Esophagus squamous epithelium (tissue), 5 donors: ENCODE measurements at regions not wholly inside any gene's neighbourhood (a gene's known extent, or its start where the extent isn't known, plus 50 kb on each side); places are given as distances from the start of the nearest gene placed in this dataset.
"Not testable (repeated sequence)": the region's sequence is repeated elsewhere in the genome, so short reads cannot be mapped to it uniquely, and the experiment has no call there.

ENCODE experiments used
- DNase-seq: peaks from one replicate; lab custom pipeline; 2025; lab: John Stamatoyannopoulos, UW
- H3K27ac ChIP-seq, 4 donors: fragments of 200-600 bp; sonication (generic); one replicate each; pipeline ENCODE4 v1.5.1; 2016 to 2019; ENCODE audit warnings: mild to moderate bottlenecking in 1 of 4
- H3K27me3 ChIP-seq, 4 donors: fragments of 200-600 bp; sonication (generic); 1 replicate in 3 of 4; 2 replicates in 1 of 4; pipeline versions ENCODE4 v1.5.1 to v1.6.0; 2017 to 2021; ENCODE audit warnings: antibody characterized with exemption in 1 of 4
- H3K36me3 ChIP-seq, 3 donors: fragments of 200-600 bp; sonication (generic); one replicate each; pipeline ENCODE4 v1.5.1; 2016 to 2019
- H3K4me1 ChIP-seq, 3 donors: fragments of 200-600 bp; sonication (generic); one replicate each; pipeline ENCODE4 v1.5.1; 2017 to 2019
- H3K4me3 ChIP-seq, 4 donors: fragments of 200-600 bp; sonication (generic); 1 replicate in 3 of 4; 2 replicates in 1 of 4; pipeline ENCODE4 v1.5.1; 2016 to 2019; ENCODE audit warnings: mild to moderate bottlenecking in 2 of 4, moderate library complexity in 1 of 4
- H3K9me3 ChIP-seq, 3 donors: fragments of 200-600 bp; sonication (generic); one replicate each; pipeline ENCODE4 v1.5.1; 2016 to 2019
- CTCF ChIP-seq, 6 experiments: fragments of 450-650 bp in 4 of 6; fragments of 200-600 bp in 2 of 6; sonication (generic) in 2 of 6; IDR thresholded peaks; one replicate each; pipeline ENCODE4 v1.5.1; 2016 to 2019; ENCODE audit warnings: antibody characterized with exemption in 6 of 6, mild to moderate bottlenecking in 4 of 6, moderate library complexity in 4 of 6
- POLR2A ChIP-seq, 4 donors: fragments of 450-650 bp; IDR thresholded peaks; one replicate each; pipeline ENCODE4 v1.6.1; 2017; ENCODE audit warnings: antibody characterized with exemption in 4 of 4, mild to moderate bottlenecking in 4 of 4, moderate library complexity in 3 of 4
- WGBS, 2 donors: methylation state at CpG; one replicate each; pipeline ENCODE4 v1.1.5; 2018; 5-methylcytosine and 5-hydroxymethylcytosine counted together
- intact Hi-C: fragments of 100-400 bp; cut with DNase I; formaldehyde crosslinking; loops from one replicate; pipeline ENCODE4 v1.15.0; 2022
- donor health status: DM: yes; HTN: yes; CAD: no.

- TF ChIP-seq POLR2A (IDR thresholded peaks at IDR 0.05) (no peak), CTCF (IDR thresholded peaks at IDR 0.05) (no peak)
- Histone ChIP-seq H3K9me3 (no peaks in the 10 kb centered on the region), H3K4me3 (no peak overlapping the region), H3K27me3 (no peaks in the 10 kb centered on the region), H3K4me1 (no peaks in the 10 kb centered on the region), H3K36me3 (no peaks in the 10 kb centered on the region), H3K27ac (no peak overlapping the region)
- no peak for DNase-seq
- 14 to 48% methylated on average over 3 of the region's 3 CpGs for WGBS, 2 donors
- intact Hi-C loops, result no loop called here
Measured at GRCh38 chrX:34350561-34351335, 218.6 kb upstream of the FAM47A start.

DNA sequence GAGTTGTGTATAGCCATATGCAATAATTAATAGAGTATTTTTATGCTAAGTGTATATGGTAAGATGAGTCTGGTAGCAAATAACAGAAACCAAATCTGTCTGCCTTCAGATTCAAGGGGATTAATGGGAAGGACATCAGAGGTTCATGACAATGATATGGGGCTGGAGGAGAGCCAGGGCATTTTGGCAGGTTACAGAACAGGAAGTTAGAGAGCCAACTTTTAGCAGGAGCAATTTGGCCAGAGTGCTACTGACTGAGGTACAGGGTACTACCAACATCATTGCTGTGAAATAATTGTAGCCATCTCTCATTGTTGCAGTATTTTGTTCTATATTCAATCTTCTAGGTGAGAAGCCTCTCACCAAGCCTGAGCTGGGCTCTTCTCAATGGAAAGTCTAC lies 210.9 kb upstream of the FAM47A start:
- intact Hi-C loops, result no loop called here
- Histone ChIP-seq H3K4me3 (no peak overlapping the region), H3K36me3 (no peaks in the 10 kb centered on the region), H3K27ac (no peak overlapping the region), H3K9me3 (no peaks in the 10 kb centered on the region), H3K27me3 (no peaks in the 10 kb centered on the region), H3K4me1 (no peaks in the 10 kb centered on the region)
- DNase-seq, result no peak
- TF ChIP-seq CTCF (IDR thresholded peaks at IDR 0.05) (no peak), POLR2A (IDR thresholded peaks at IDR 0.05) (no peak)

DNA sequence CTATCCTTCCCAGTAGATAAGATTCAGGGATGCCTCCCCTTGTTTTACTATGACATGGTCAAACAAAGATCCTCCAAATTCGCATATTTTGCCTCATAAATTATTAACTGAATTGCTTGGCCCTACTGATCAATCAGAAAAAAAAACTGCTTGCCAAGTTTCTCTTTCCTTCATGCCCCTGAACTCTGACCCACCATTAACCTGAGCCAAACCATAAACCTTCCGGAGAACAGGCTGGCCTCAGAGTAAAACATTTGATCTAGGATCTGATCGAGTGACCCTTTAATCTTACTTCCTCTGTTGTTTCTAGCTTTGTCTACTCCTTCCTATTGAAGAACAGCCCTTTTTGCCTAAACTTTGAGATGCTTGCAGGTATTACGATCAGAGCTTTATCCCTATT lies 209.7 kb upstream of the FAM47A start:
- H3K4me3 ChIP-seq, result no peak overlapping the region
- no peak overlapping the region for H3K27ac ChIP-seq
- no peak for TF ChIP-seq POLR2A (IDR thresholded peaks at IDR 0.05)
- TF ChIP-seq CTCF (IDR thresholded peaks at IDR 0.05), result no peak
- H3K4me1 ChIP-seq, result no peaks in the 10 kb centered on the region
- WGBS, 2 donors, result 43 to 57% methylated on average over 4 of the region's 4 CpGs
- H3K9me3 ChIP-seq, result no peaks in the 10 kb centered on the region
- intact Hi-C loops, result no loop called here
- H3K27me3 ChIP-seq, result no peaks in the 10 kb centered on the region
- no peaks in the 10 kb centered on the region for H3K36me3 ChIP-seq
- DNase-seq, result no peak

- no peak for TF ChIP-seq POLR2A (IDR thresholded peaks at IDR 0.05)
- no peak for TF ChIP-seq CTCF (IDR thresholded peaks at IDR 0.05)
- Histone ChIP-seq H3K27ac (no peak overlapping the region), H3K4me3 (no peak overlapping the region), H3K9me3 (no peaks in the 10 kb centered on the region), H3K27me3 (no peaks in the 10 kb centered on the region), H3K36me3 (no peaks in the 10 kb centered on the region), H3K4me1 (no peaks in the 10 kb centered on the region)
- DNase-seq, result no peak
- intact Hi-C loops, result no loop called here
Measured at GRCh38 chrX:34341258-34341657, 209.1 kb upstream of the FAM47A start.

- Histone ChIP-seq H3K36me3 (no peaks in the 10 kb centered on the region), H3K27me3 (peaks cover 0 to 4% (median 0%) of the 10 kb centered on the region in 4 donors), H3K4me1 (no peaks in the 10 kb centered on the region), H3K9me3 (no peaks in the 10 kb centered on the region), H3K27ac (no peak overlapping the region), H3K4me3 (no peak overlapping the region)
- intact Hi-C loops, result no loop called here
- TF ChIP-seq CTCF (IDR thresholded peaks at IDR 0.05) (no peak), POLR2A (IDR thresholded peaks at IDR 0.05) (no peak)
- DNase-seq, result no peak
Measured at GRCh38 chrX:34338046-34338445, 205.9 kb upstream of the FAM47A start.

- WGBS, 2 donors, result 45% methylated on average over 2 of the region's 2 CpGs; no CpG with 5 or more reads in 1 of the 2 donors
- H3K4me1 ChIP-seq, H3K27me3 ChIP-seq, intact Hi-C loops, H3K4me3 ChIP-seq, H3K27ac ChIP-seq, H3K36me3 ChIP-seq, H3K9me3 ChIP-seq, DNase-seq: not testable (repeated sequence)
Measured at GRCh38 chrX:34335376-34335775, 203.3 kb upstream of the FAM47A start.
